ENCODE measurements at regions not wholly inside any gene's neighbourhood (a gene's known extent, or its start where the extent isn't known, plus 50 kb on each side); places are given as distances from the start of the nearest gene placed in this dataset.

DNA sequence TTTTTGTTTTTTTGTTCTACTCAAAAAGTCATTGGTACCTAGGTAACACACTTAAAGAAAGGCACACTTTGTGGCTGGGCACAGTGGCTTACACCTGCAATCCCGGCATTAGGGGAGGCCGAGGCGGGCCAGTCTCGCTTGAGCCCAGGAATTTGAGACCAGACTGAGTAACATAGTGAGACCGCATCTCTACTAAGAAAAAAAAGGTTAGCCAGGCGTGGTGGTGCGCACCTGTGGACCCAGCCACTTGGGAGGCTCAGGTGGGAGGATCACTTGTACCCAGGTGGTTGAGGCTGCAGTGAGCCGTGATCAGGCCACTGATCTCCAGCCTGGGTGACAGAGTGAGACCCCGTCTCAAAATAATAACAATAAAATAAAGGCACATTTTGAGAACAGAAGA lies 67.4 kb upstream of the BHLHE23 start:
- Histone ChIP-seq H3K27me3 (ENCODE audit: control insufficient read depth in 4 of 4, insufficient read depth in 4 of 4, low read length in 3 of 4) (peaks cover 0 to 11% (median 4%) of the 10 kb centered on the region in 4 donors), H3K36me3 (ENCODE audit: control insufficient read depth in 4 of 4, insufficient read depth in 3 of 4, low read depth in 1 of 4, low read length in 3 of 4) (no peaks in the 10 kb centered on the region), H3K27ac (ENCODE audit: low read depth in 1 of 2, low read length in 2 of 2) (no peak overlapping the region), H3K9me3 (ENCODE audit: control insufficient read depth in 4 of 4, low read length in 3 of 4) (peaks cover 0 to 19% (median 4%) of the 10 kb centered on the region in 4 donors), H3K9ac (ENCODE audit: low read depth in 1 of 2, low read length in 2 of 2) (no peak overlapping the region), H3K4me1 (ENCODE audit: control insufficient read depth in 4 of 4, insufficient read depth in 4 of 4, low read length in 3 of 4) (peaks cover 0 to 3% (median 0%) of the 10 kb centered on the region in 4 donors), H3K4me3 (ENCODE audit: low read depth in 1 of 3, low read length in 3 of 3) (no peak overlapping the region)
- 78% methylated on average over 9 of the region's 9 CpGs for WGBS
- DNase-seq (ENCODE audit: low spot score) = no peak
- TF ChIP-seq FOXA2 (IDR thresholded peaks at IDR 0.05) (no peak), HNF4A (conservative IDR thresholded peaks at IDR 0.05) (no peak)
- TF ChIP-seq, protein P1, sequence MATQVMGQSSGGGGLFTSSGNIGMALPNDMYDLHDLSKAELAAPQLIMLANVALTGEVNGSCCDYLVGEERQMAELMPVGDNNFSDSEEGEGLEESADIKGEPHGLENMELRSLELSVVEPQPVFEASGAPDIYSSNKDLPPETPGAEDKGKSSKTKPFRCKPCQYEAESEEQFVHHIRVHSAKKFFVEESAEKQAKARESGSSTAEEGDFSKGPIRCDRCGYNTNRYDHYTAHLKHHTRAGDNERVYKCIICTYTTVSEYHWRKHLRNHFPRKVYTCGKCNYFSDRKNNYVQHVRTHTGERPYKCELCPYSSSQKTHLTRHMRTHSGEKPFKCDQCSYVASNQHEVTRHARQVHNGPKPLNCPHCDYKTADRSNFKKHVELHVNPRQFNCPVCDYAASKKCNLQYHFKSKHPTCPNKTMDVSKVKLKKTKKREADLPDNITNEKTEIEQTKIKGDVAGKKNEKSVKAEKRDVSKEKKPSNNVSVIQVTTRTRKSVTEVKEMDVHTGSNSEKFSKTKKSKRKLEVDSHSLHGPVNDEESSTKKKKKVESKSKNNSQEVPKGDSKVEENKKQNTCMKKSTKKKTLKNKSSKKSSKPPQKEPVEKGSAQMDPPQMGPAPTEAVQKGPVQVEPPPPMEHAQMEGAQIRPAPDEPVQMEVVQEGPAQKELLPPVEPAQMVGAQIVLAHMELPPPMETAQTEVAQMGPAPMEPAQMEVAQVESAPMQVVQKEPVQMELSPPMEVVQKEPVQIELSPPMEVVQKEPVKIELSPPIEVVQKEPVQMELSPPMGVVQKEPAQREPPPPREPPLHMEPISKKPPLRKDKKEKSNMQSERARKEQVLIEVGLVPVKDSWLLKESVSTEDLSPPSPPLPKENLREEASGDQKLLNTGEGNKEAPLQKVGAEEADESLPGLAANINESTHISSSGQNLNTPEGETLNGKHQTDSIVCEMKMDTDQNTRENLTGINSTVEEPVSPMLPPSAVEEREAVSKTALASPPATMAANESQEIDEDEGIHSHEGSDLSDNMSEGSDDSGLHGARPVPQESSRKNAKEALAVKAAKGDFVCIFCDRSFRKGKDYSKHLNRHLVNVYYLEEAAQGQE (IDR thresholded peaks at IDR 0.05) = no peak
- TF ChIP-seq, protein P2, sequence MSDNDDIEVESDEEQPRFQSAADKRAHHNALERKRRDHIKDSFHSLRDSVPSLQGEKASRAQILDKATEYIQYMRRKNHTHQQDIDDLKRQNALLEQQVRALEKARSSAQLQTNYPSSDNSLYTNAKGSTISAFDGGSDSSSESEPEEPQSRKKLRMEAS (IDR thresholded peaks at IDR 0.05) = no peak

DNA sequence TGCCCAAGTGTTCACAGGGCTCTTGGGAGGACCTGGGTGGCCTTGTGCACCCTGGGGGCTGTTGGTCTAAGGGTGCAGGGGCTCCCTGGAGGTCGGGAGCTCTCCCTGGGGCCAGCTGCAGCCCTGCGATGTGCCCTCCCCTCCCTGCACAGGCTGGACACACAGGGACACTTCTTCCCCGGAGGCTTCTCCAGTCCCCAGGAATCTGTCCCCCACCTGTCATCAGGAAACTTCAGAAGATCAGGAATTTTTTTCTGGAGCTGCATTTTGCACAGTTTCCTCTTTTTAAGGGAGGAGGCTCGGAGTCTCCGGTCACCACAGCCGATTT lies 66.9 kb upstream of the BHLHE23 start:
- Histone ChIP-seq H3K27ac (ENCODE audit: low read depth in 1 of 2, low read length in 2 of 2) (no peak overlapping the region), H3K4me3 (ENCODE audit: low read depth in 1 of 3, low read length in 3 of 3) (no peak overlapping the region), H3K27me3 (ENCODE audit: control insufficient read depth in 4 of 4, insufficient read depth in 4 of 4, low read length in 3 of 4) (peaks cover 0 to 11% (median 4%) of the 10 kb centered on the region in 4 donors), H3K36me3 (ENCODE audit: control insufficient read depth in 4 of 4, insufficient read depth in 3 of 4, low read depth in 1 of 4, low read length in 3 of 4) (no peaks in the 10 kb centered on the region), H3K9me3 (ENCODE audit: control insufficient read depth in 4 of 4, low read length in 3 of 4) (peaks cover 0 to 19% (median 4%) of the 10 kb centered on the region in 4 donors), H3K9ac (ENCODE audit: low read depth in 1 of 2, low read length in 2 of 2) (no peak overlapping the region), H3K4me1 (ENCODE audit: control insufficient read depth in 4 of 4, insufficient read depth in 4 of 4, low read length in 3 of 4) (peaks cover 0 to 3% (median 0%) of the 10 kb centered on the region in 4 donors)
- no peak for DNase-seq (ENCODE audit: low spot score)
- TF ChIP-seq EGR1 (IDR thresholded peaks at IDR 0.05; ENCODE audit: low read depth in 2 of 2) = no peak
- TF ChIP-seq HNF4G (IDR thresholded peaks at IDR 0.05) = no peak
- TF ChIP-seq YY1 (IDR thresholded peaks at IDR 0.05) = no peak
- TF ChIP-seq, protein P3, sequence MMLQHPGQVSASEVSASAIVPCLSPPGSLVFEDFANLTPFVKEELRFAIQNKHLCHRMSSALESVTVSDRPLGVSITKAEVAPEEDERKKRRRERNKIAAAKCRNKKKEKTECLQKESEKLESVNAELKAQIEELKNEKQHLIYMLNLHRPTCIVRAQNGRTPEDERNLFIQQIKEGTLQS (IDR thresholded peaks at IDR 0.05) = no peak
- no peak for TF ChIP-seq TAF1 (conservative IDR thresholded peaks at IDR 0.05)
- TF ChIP-seq RXRA (IDR thresholded peaks at IDR 0.05) = no peak
- no peak for TF ChIP-seq GABPA (IDR thresholded peaks at IDR 0.05 in 1 of 2, conservative IDR thresholded peaks at IDR 0.05 in 1 of 2)
- TF ChIP-seq FOXA2 (IDR thresholded peaks at IDR 0.05) = no peak
- TF ChIP-seq FOXA1 (IDR thresholded peaks at IDR 0.05) = no peak
- TF ChIP-seq, protein P4, sequence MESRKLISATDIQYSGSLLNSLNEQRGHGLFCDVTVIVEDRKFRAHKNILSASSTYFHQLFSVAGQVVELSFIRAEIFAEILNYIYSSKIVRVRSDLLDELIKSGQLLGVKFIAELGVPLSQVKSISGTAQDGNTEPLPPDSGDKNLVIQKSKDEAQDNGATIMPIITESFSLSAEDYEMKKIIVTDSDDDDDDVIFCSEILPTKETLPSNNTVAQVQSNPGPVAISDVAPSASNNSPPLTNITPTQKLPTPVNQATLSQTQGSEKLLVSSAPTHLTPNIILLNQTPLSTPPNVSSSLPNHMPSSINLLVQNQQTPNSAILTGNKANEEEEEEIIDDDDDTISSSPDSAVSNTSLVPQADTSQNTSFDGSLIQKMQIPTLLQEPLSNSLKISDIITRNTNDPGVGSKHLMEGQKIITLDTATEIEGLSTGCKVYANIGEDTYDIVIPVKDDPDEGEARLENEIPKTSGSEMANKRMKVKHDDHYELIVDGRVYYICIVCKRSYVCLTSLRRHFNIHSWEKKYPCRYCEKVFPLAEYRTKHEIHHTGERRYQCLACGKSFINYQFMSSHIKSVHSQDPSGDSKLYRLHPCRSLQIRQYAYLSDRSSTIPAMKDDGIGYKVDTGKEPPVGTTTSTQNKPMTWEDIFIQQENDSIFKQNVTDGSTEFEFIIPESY (IDR thresholded peaks at IDR 0.05) = no peak
- TF ChIP-seq JUND (IDR thresholded peaks at IDR 0.05) = no peak
- WGBS = 58% methylated on average over 6 of the region's 6 CpGs
